HG02970 (cell line): ENCODE measurements at regions not wholly inside any gene's neighbourhood (a gene's known extent, or its start where the extent isn't known, plus 50 kb on each side); places are given as distances from the start of the nearest gene placed in this dataset.
"Not testable (repeated sequence)": the region's sequence is repeated elsewhere in the genome, so short reads cannot be mapped to it uniquely, and the experiment has no call there.

Source experiments
- ATAC-seq: cut with Tn5 transposase; IDR thresholded peaks from one replicate; pipeline ENCODE4 v1.9.1; 2021; ENCODE audit warnings: mild to moderate bottlenecking, moderate library complexity, moderate number of reproducible peaks; ENCODE audit not compliant: unreplicated experiment, low FRiP score

DNA sequence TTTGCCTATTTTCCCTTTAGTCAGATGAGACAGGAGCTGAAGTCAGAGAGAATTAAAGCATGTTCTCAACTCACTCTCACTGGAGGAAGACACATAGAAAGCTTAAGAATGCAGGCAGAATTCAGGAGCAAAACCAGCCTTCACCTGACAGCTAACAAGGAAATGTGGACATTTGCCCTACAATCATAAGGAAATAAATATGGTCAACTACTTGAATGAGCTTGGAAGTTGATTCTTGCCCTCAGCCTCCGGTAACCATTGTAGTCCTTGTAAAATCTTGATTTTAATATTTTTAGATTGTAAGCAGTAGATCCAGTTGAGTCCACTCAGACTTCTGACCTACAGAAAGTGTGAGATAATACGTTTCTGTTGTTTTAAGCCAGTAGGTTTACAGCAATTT is 752.5 kb upstream of the ZWINT start:
- no peak for ATAC-seq

DNA sequence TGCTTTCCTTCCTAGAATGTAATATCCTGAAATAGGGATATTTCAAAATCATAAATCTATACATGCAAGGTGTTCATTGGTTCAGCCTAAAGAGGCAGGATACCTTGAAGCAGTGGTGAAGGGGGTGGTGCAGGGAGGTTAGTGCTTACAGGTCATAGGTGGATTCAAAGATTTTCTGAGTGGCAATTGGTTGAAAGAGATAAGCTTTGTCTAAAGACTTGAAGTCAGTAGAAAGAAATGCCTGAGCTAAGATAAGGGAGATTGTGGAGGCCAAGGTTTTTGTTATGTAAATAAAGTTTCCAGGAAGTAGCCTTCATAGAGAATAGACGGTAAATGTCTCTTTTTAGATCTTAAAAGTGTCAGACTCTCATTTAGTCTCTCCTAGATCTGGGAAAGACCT is 741.2 kb upstream of the ZWINT start:
- no peak for ATAC-seq

DNA sequence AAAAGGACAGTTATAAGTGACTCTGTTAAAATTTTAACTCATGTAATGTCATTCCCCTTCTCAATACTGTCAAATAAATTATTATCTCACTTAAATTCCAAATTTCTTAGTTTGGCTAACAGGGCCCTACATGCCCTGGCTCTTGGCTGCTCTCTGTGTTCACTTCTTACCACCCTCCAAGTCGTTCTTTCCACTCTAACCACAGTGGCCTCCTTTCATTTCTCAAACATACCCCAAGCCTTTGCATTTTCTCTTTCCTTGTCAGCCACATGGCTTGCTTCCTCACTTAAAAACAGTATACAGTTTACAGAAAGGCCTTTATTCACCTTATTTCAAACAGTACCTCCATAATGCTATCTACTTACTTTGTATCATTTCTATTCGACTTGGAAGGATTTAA is 737.1 kb upstream of the ZWINT start:
- no peak for ATAC-seq

DNA sequence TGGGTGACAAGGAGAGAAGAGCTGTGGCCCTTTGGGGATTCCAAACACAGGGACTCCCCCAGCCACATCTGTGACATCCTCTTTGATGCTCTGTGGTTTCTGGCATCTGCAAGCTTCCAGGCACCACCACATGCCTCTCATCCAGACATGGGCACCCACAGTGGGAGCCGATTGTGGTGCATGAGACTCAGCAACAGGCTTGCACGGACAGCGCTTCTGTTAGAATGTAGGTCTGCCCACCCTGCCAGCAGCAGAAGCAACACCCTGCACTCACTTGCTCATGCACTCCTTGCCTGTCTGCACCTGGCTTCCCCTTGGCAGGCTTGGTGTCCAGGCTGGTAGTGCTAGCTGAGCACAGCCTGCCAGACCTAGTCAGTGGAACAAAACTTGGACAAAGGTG is 735.0 kb upstream of the ZWINT start:
- ATAC-seq: no peak

DNA sequence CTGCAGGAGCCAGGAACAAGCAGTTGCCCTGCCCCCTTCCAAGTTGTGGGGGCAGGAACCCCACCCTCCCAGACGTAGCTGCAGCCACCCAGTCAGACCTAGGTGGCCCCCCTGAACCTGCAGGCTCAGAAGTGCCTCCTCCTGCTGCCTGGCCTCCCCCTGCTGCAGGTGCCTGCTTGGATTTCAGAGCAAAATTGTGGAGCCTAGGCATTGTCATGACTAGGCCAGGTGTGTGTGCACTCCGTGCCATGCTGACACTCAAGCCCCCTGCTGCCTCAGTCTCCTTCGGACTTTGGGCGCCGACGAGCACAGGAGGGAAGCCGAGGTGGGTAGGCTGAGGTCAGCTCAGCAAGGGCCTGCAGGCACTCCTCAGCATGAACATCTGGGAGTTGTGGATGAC is 733.9 kb upstream of the ZWINT start:
- ATAC-seq: no peak

DNA sequence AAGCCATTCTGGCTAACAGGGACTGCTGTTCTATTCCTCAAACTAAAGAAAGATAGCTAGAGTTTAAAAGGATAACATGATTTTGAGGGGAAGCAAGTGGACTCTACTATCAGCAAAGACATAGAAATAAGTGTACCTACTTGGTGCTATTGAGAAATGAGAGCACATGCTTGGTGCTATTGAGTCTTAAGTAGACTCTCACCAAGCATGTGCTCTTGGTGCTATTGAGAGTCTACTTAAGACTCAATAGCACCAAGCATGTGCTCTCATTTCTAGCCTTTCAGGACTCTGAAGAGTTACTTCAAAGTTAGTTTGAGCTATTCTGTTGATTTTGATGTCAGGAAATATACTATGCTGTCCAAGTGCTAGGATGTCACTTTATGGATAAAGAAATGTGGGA is 733.0 kb upstream of the ZWINT start:
- no peak for ATAC-seq

DNA sequence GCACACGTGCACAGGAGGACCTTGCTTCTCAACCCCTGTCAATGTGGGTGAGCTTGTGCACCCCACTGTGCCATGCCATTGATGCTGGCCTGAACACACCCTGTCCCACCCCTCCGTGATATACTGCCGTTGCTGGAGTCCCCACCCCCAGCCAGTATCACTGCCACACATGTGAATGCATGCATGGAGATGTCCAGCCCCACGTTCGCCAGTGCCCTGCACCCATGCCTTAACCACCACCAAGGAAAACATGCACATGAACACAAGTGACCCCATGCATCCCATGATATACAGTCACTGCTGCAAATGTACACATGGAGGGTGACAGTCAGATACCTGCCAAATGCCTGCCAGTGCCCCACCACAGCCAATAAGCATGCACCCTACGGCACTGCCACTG is 692.5 kb upstream of the ZWINT start:
- ATAC-seq: no peak

DNA sequence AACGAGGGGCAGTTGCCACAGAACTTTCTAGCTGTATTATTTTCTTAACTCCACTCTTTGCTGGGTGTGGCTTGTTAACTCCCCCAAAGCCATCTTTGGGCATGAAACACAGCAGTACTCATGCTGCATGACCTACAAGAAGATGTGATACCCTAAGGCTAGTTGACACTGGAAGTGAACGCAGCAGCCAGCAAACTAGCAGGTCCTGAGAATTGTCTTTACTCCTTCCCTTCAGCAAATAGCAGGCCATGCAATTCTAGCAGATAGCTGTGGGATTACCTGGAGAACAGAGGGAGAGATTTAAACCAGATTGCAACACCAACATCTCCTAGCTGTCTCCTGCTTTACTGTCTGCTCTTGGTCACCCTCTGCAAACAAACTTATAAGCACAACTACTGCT is 688.0 kb upstream of the ZWINT start:
- ATAC-seq: no peak

DNA sequence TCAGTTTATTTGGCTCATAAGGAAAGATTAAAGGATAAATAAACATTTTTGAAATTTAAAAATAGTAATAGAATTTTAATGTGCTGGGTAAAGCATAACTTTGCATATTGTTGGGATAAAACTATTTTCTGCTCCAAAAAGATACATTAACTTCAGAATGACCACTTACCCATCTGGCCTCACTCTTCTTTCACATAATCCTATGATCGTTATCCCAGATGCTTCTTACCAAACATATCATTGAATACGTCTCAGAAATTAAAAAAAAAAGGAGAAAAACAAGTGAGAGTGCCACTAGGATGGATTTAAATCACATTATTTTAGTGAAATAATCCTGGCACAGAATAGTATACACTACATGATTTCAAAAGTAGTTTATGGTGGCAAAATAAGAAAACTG is 677.5 kb upstream of the ZWINT start:
- ATAC-seq: no peak

DNA sequence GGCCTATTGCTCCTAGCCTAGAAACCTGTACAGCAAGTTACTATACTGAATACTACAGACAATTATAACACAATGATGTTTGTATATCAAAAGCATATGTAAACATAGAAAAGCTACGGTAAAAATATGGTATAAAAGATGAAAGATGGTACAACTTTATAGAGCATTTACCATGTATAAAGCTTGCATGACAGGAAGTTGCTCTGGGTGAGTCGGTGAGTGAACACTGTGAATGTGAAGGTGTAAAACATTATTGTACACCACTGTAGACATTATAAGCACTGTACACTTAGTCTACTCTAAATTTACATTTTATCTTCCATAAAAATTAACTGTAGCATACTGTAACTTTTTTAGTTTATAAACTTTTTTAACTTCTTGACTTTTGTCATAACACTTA is 674.3 kb upstream of the ZWINT start:
- ATAC-seq: no peak

DNA sequence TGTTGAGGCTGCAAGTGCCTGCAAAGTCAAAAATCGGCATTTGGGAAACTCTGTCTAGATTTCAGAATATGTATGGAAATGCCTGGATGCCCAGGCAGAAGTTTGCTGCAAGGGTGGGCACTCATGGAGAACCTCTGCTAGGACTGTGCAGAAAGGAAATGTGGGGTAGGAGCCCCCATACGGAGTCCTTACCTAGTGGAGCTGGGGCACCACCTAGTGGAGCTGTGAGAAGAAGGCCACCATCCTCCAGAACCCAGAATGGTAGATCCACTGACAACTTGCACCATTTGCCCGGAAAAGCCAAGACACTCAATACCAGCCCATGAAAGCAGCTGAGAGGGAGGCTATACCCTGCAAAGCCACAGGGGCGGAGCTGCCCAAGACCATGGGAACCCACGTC is 671.2 kb upstream of the ZWINT start:
- not testable (repeated sequence) for ATAC-seq

DNA sequence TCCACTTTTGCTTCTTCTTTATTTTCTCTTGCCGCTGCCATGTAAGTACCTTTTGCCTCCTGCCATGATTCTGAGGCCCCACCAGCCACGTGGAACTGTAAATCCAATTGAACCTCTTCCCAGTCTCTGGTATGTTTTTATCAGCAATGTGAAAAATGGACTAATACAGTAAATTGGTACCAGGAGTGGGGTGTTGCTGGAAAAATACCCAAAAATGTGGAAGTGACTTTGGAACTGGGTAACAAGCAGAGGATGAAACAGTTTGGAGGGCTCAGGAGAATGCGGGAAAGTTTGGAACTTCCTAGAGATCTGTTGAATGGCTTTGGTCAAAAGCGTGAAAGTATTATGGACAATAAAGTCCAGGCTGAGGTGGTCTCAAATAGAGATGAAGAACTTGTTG is 670.3 kb upstream of the ZWINT start:
- ATAC-seq: no peak

DNA sequence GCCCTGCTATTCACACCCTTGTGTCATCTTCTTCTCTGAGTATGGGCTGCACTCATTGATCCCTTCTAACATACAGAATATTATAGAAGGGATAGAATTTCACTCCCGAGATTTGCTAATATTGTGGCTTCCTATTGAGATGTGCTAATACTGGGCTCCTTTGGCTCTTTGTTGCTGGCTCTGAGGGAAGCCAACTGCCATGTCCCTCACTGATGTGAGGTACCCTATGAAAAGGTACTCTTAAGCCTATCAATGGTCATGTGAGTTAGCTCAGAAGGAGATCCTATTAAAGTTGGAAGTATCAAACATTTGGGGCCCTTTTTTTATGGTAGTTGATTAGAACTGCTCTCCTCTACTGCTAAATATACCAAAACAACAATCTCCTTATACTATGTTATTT is 665.2 kb upstream of the ZWINT start:
- no peak for ATAC-seq

DNA sequence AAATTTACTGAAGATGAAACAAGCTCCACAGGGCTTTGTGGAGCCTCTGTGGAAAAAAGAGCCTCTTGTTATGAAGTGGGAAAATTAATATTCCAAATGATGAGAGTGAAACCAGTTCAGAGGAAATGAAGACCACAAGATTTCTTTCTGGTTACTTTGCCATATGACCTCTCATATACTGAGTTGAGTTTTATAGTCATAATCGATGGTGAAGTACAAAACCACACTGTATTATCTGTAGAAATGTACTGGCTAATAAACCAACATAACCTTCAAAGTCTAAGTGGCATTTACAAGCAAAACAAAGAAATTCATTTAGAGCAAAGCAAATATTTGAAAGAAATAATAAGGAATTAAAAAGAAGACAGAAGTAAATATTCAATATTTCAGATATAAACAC is 662.6 kb upstream of the ZWINT start:
- no peak for ATAC-seq

DNA sequence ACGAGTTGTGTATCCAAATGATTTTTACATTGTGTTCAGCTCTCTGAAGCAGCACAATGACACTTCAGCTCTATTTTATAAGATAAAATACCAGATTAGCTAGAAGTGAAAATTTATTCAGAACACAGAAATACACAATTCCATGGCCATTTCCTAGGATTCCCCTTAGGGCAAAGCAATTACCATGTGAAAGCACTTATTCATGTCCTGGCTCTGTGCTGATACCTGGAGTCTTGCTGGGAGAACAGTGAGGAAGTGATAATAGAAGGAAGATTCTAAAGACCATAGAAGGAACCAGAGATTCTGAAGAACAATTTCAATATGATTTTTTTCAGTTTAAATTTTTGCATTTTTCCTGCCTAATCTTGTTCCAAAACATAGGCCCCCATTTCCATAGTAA is 657.4 kb upstream of the ZWINT start:
- no peak for ATAC-seq

DNA sequence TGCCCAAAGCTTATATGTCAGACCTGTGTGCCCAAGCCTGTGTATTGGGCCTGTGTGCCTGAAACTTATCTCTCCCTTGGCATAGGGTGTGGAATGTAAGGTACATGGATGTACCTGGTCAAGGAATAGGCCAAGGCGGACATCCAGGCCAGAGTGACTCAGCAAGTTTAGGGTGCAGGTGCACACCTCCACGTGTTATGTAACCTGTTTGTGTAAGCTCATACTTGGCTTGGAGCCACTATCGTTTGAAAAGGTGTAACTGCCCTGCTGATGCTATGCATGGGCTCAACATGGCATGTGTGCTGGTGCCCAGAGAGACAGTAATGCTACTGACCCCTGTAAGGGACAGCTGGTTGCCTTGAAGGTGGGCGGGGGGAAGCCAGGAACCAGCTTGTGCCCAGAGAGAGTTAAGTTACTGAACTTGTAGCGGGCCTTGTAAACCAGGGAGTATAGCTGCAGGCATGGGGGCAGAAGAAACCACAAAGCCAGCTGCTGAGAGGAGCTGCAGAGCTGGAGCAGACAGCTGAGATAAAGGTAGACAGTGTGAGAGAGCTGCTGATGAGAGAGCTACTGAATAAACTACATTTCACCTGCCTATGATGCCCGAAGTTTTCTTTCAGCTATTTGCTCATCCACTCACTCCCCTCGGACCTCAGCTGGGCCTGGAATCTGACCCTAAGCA is 656.4 kb upstream of the ZWINT start:
- no peak for ATAC-seq

DNA sequence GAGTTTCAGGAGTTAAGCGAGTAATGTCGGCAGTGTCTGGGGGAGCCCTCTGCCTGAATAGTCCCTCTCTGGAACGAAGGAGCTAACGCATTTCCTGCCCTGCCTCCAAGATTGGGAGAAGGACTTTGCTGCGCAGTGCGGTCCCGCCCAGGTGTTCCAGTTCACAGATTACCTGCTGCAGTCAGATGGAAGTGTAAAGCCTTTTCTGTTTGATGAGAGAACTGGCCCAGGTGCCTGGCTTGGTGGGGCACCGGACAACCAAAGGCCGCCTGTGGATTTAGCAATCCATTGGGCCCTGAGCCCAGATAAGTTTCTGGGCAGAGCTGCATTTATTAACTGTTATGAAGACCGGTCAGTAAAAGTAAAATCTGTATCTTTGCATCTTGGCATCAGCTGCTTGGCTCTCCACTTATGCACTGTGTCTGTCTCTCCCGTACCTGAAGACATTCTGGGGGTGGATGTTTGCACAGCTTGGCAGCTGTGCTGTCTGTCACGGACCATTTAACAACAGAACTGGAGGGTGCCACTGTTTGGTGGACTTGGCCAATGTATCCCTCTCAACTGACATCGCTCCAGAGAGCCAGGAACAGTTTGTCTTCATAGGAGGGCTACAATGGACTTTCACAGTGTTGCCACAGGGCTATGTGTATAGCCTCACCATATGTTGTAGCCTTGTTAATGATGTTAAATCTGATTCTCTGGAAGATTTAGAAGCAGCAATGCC is 654.7 kb upstream of the ZWINT start:
- ATAC-seq: no peak

DNA sequence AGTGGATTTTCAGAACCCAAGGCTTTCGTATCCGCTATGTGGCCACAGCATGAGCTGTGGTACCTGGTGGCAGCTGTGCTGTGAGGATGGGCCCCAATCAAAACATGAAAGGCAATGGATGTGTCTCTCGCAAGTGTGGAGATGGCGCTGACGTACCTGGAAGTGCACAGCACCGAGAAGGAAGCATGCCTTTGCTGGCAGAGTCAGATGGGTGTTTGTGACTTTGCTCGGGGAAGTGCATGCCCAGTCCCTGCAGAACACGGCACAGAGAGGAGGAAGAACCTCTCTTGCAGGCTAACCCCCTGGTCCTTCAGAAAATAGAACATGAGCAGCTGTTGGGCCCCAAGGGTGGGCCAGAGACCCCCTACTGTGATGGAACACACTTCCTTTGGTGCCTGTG is 654.1 kb upstream of the ZWINT start:
- ATAC-seq: no peak

DNA sequence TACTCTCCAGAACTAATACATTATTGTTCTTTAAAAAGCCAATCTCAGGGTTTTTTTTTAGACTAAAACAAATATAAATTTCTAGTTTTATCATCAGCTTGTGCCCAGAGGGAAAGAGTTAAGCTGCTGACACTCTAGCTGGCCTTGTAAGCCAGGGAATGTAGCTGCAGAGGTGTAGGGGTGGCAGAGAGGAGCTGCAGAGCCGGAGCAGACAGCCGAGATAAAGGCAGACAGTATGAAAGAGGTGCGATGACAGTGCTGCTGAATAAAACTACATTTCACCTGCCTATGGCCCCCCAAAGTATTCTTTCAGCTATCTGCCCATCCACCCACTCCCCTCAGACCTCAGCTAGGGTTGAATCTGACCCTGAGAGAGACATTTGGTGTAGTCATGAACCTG is 653.7 kb upstream of the ZWINT start:
- ATAC-seq: no peak

DNA sequence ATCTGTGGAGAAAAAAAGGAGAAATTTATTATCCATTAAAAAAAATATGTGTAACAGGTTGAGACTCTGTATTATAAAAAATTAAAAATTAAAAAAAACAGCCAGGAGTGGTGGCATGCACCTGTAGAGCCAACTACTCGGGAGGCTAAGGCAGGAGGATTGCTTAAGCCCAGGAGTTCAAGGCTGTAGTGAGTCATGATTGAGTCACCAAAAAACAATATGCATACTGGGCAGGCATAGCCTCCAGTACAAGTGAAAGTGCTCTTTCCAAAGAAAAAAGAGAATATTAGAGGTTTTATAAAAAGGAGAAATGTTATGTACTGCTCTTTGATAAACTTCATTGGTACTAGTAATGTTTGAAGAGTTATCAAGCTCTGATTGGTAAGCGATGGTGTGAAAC is 647.1 kb upstream of the ZWINT start:
- no peak for ATAC-seq

DNA sequence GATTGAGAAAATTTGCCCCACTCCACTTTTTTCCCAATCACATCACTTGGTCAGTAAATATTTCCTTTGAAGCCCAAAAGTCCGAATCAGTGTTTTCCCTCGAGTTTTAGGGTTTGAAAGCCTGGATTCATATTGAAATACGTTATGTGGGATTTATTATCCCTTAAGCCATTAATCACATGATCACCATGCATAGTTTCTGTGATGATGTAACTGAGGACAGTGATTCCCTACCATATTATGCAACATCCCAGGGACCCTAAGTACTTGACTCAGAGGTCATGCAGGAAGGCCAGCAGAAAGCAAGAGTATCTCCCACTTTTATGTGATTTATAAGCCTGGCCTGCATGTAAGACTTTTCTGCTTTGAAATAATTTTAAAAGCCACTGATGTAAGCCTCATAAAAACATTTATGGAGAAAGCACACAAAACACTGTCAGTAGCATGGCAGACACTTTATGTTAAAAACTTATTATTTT is 630.6 kb upstream of the ZWINT start:
- ATAC-seq: no peak

DNA sequence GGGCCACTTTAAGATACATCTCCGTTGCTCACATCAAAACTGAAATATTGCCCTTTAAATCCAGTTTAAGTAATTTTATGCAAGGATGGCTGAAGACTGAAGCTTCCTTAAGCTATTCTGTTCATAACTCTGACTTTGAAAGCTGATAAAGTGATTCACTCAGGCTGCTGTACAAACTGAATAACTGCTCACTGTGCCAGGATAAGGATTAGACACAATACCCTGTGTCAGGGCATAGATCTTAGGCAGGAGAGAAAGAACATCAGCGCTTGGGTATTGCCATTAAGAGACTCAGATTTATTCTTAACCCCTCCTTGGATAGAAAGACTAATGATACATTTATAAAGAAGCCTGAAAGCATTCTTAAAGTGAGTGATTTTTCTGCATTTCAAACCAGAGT is 614.5 kb upstream of the ZWINT start:
- no peak for ATAC-seq
